ENCODE measurements at regions not wholly inside any gene's neighbourhood (a gene's known extent, or its start where the extent isn't known, plus 50 kb on each side); places are given as distances from the start of the nearest gene placed in this dataset.

- Histone ChIP-seq H3K36me3 (ENCODE audit: insufficient read depth, low read length, poor library complexity, severe bottlenecking) (no peaks in the 10 kb centered on the region), H3K9me3 (ENCODE audit: low read depth, low read length, poor library complexity, severe bottlenecking) (no peaks in the 10 kb centered on the region), H3K4me3 (ENCODE audit: low read depth, low read length, poor library complexity, severe bottlenecking) (no peak overlapping the region), H3K4me1 (ENCODE audit: insufficient read depth, low read length, poor library complexity, severe bottlenecking) (no peaks in the 10 kb centered on the region), H3K27ac (ENCODE audit: low read depth, low read length, poor library complexity, severe bottlenecking) (no peak overlapping the region), H3K27me3 (replicated peaks; ENCODE audit: insufficient read depth, low read depth, low read length, poor library complexity) (no peaks in the 10 kb centered on the region)
- ChIA-PET POLR2A (ENCODE audit: low non-redundant PET) (no interaction called here), CTCF (no interaction called here)
- intact Hi-C loops (cut with micrococcal nuclease; ENCODE audit: unreplicated experiment) = no loop called here
- no TSS peak for BruUV-seq (replicated peaks)
- no peak for DNase-seq (ENCODE audit: low spot score)
- TF ChIP-seq EZH2 (IDR thresholded peaks at IDR 0.05; ENCODE audit: borderline replicate concordance, low read depth, low read length, poor library complexity, severe bottlenecking) = no peak
- TF ChIP-seq, protein P1, sequence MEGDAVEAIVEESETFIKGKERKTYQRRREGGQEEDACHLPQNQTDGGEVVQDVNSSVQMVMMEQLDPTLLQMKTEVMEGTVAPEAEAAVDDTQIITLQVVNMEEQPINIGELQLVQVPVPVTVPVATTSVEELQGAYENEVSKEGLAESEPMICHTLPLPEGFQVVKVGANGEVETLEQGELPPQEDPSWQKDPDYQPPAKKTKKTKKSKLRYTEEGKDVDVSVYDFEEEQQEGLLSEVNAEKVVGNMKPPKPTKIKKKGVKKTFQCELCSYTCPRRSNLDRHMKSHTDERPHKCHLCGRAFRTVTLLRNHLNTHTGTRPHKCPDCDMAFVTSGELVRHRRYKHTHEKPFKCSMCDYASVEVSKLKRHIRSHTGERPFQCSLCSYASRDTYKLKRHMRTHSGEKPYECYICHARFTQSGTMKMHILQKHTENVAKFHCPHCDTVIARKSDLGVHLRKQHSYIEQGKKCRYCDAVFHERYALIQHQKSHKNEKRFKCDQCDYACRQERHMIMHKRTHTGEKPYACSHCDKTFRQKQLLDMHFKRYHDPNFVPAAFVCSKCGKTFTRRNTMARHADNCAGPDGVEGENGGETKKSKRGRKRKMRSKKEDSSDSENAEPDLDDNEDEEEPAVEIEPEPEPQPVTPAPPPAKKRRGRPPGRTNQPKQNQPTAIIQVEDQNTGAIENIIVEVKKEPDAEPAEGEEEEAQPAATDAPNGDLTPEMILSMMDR (conservative IDR thresholded peaks at IDR 0.05; ENCODE audit: low read depth, low read length) = no peak
These were observed 274.1 kb downstream of the REEP3 start for GRCh38 chr10:63795094-63795860.

- Histone ChIP-seq H3K4me3 (ENCODE audit: low read depth, low read length, poor library complexity, severe bottlenecking) (no peak overlapping the region), H3K27me3 (replicated peaks; ENCODE audit: insufficient read depth, low read depth, low read length, poor library complexity) (no peaks in the 10 kb centered on the region), H3K9me3 (ENCODE audit: low read depth, low read length, poor library complexity, severe bottlenecking) (no peaks in the 10 kb centered on the region), H3K36me3 (ENCODE audit: insufficient read depth, low read length, poor library complexity, severe bottlenecking) (no peaks in the 10 kb centered on the region), H3K27ac (ENCODE audit: low read depth, low read length, poor library complexity, severe bottlenecking) (no peak overlapping the region), H3K4me1 (ENCODE audit: insufficient read depth, low read length, poor library complexity, severe bottlenecking) (no peaks in the 10 kb centered on the region)
- no TSS peak for BruUV-seq (replicated peaks)
- TF ChIP-seq, protein P1 (conservative IDR thresholded peaks at IDR 0.05; ENCODE audit: low read depth, low read length) = no peak
- no peak for TF ChIP-seq EZH2 (IDR thresholded peaks at IDR 0.05; ENCODE audit: borderline replicate concordance, low read depth, low read length, poor library complexity, severe bottlenecking)
- DNase-seq (ENCODE audit: low spot score) = no peak
- intact Hi-C loops (cut with micrococcal nuclease; ENCODE audit: unreplicated experiment) = no loop called here
- CTCF ChIA-PET = no interaction called here
- POLR2A ChIA-PET (ENCODE audit: low non-redundant PET) = no interaction called here
These were observed 277.6 kb downstream of the REEP3 start for GRCh38 chr10:63798599-63799498.

GRCh38 chr10:63799521-63800300, 278.5 kb downstream of the REEP3 start:
- no peak overlapping the region for H3K4me3 ChIP-seq (ENCODE audit: low read depth, low read length, poor library complexity, severe bottlenecking)
- intact Hi-C loops (cut with micrococcal nuclease; ENCODE audit: unreplicated experiment) = no loop called here
- TF ChIP-seq, protein P1 (conservative IDR thresholded peaks at IDR 0.05; ENCODE audit: low read depth, low read length) = no peak
- TF ChIP-seq EZH2 (IDR thresholded peaks at IDR 0.05; ENCODE audit: borderline replicate concordance, low read depth, low read length, poor library complexity, severe bottlenecking) = no peak

More at GRCh38 chr10:63799521-63800300, 278.5 kb downstream of the REEP3 start:
- Histone ChIP-seq H3K27me3 (replicated peaks; ENCODE audit: insufficient read depth, low read depth, low read length, poor library complexity) (no peaks in the 10 kb centered on the region), H3K27ac (ENCODE audit: low read depth, low read length, poor library complexity, severe bottlenecking) (no peak overlapping the region), H3K36me3 (ENCODE audit: insufficient read depth, low read length, poor library complexity, severe bottlenecking) (no peaks in the 10 kb centered on the region), H3K4me1 (ENCODE audit: insufficient read depth, low read length, poor library complexity, severe bottlenecking) (no peaks in the 10 kb centered on the region), H3K9me3 (ENCODE audit: low read depth, low read length, poor library complexity, severe bottlenecking) (no peaks in the 10 kb centered on the region)
- BruUV-seq (replicated peaks) = no TSS peak
- POLR2A ChIA-PET (ENCODE audit: low non-redundant PET) = no interaction called here
- CTCF ChIA-PET = no interaction called here
- no peak for DNase-seq (ENCODE audit: low spot score)

Measured in A673 (cell line).